Liver (tissue), 8 donors: ENCODE measurements at regions not wholly inside any gene's neighbourhood (a gene's known extent, or its start where the extent isn't known, plus 50 kb on each side); places are given as distances from the start of the nearest gene placed in this dataset.

Experiments
- DNase-seq: peaks from one replicate; pipeline ENCODE4 v3.0.0-alpha.2; 2017; ENCODE audit warnings: low spot score
- H3K27ac ChIP-seq, 2 donors: one replicate each; pipeline ENCODE4 v1.7.0; 2013; ENCODE audit warnings: inconsistent platforms in 2 of 2, low read length in 2 of 2, control low read depth in 1 of 2, low read depth in 1 of 2, mild to moderate bottlenecking in 1 of 2
- H3K27me3 ChIP-seq, 4 donors: one replicate each; pipeline versions ENCODE4 v1.6.1 to v1.7.0; 2013; ENCODE audit warnings: low read length in 3 of 4, inconsistent platforms in 1 of 4, mild to moderate bottlenecking in 1 of 4, moderate library complexity in 1 of 4; ENCODE audit not compliant: control insufficient read depth in 4 of 4, insufficient read depth in 4 of 4
- H3K36me3 ChIP-seq, 4 donors: one replicate each; pipeline versions ENCODE4 v1.6.1 to v1.7.0; 2013; ENCODE audit warnings: low read length in 3 of 4, mild to moderate bottlenecking in 3 of 4, low read depth in 1 of 4, moderate library complexity in 1 of 4; ENCODE audit not compliant: control insufficient read depth in 4 of 4, insufficient read depth in 3 of 4
- H3K4me1 ChIP-seq, 4 donors: one replicate each; pipeline versions ENCODE4 v1.6.1 to v1.7.0; 2013; ENCODE audit warnings: low read length in 3 of 4, mild to moderate bottlenecking in 3 of 4, moderate library complexity in 1 of 4; ENCODE audit not compliant: control insufficient read depth in 4 of 4, insufficient read depth in 4 of 4
- H3K4me3 ChIP-seq, 3 donors: one replicate each; pipeline versions ENCODE4 v1.6.1 to v1.7.0; 2013; ENCODE audit warnings: low read length in 3 of 3, control low read depth in 1 of 3, low read depth in 1 of 3, mild to moderate bottlenecking in 1 of 3
- H3K9ac ChIP-seq, 2 donors: one replicate each; pipeline ENCODE4 v1.7.0; 2013; ENCODE audit warnings: low read length in 2 of 2, mild to moderate bottlenecking in 2 of 2, moderate library complexity in 2 of 2, control low read depth in 1 of 2, low read depth in 1 of 2
- H3K9me3 ChIP-seq, 4 donors: one replicate each; pipeline versions ENCODE4 v1.6.1 to v1.7.0; 2013; ENCODE audit warnings: low read length in 3 of 4; ENCODE audit not compliant: control insufficient read depth in 4 of 4
- ATF3 ChIP-seq: IDR thresholded peaks from 2 replicates; pipeline ENCODE4 v1.6.1; 2016; ENCODE audit warnings: antibody characterized with exemption
- CTCF ChIP-seq: fragments of 150-350 bp; IDR thresholded peaks from 2 replicates; pipeline ENCODE4 v1.5.1; 2017; ENCODE audit warnings: improper control_type of control experiment, low read depth, low read length; ENCODE audit not compliant: missing input control
- EGR1 ChIP-seq, 2 donors: IDR thresholded peaks; 2 replicates each; pipeline ENCODE4 v1.6.1; 2016 to 2018; ENCODE audit warnings: antibody characterized with exemption in 2 of 2, low read depth in 2 of 2
- FOXA1 ChIP-seq: IDR thresholded peaks from 2 replicates; pipeline ENCODE4 v1.6.1; 2016; ENCODE audit warnings: antibody characterized with exemption
- FOXA2 ChIP-seq: IDR thresholded peaks from 2 replicates; pipeline ENCODE4 v1.6.1; 2016; ENCODE audit warnings: antibody characterized with exemption
- GABPA ChIP-seq, 2 donors: IDR thresholded peaks in 1 of 2; conservative IDR thresholded peaks in 1 of 2; 2 replicates each; pipeline ENCODE4 v1.6.1; 2016; ENCODE audit warnings: antibody characterized with exemption in 2 of 2, mild to moderate bottlenecking in 1 of 2, moderate library complexity in 1 of 2
- HNF4A ChIP-seq, 2 donors: conservative IDR thresholded peaks; 2 replicates each; pipeline ENCODE4 v1.6.1; 2016; ENCODE audit warnings: antibody characterized with exemption in 2 of 2, mild to moderate bottlenecking in 2 of 2
- HNF4G ChIP-seq: IDR thresholded peaks from 2 replicates; pipeline ENCODE4 v1.6.1; 2016; ENCODE audit warnings: antibody characterized with exemption
- JUND ChIP-seq, 2 donors: IDR thresholded peaks; 2 replicates each; pipeline ENCODE4 v1.6.1; 2016; ENCODE audit warnings: antibody characterized with exemption in 2 of 2
- MAX ChIP-seq: IDR thresholded peaks from 2 replicates; pipeline ENCODE4 v1.6.1; 2016; ENCODE audit warnings: antibody characterized with exemption
- NR2F2 ChIP-seq: IDR thresholded peaks from 2 replicates; pipeline ENCODE4 v1.6.1; 2016; ENCODE audit warnings: antibody characterized with exemption
- RAD21 ChIP-seq, 2 donors: IDR thresholded peaks; 2 replicates each; pipeline ENCODE4 v1.6.1; 2016; ENCODE audit warnings: antibody characterized with exemption in 2 of 2, mild to moderate bottlenecking in 2 of 2
- REST ChIP-seq: IDR thresholded peaks from 2 replicates; pipeline ENCODE4 v1.6.1; 2016; ENCODE audit warnings: antibody characterized with exemption, mild to moderate bottlenecking
- RXRA ChIP-seq, 2 donors: IDR thresholded peaks; 2 replicates each; pipeline ENCODE4 v1.6.1; 2017 to 2018; ENCODE audit warnings: antibody characterized with exemption in 2 of 2, mild to moderate bottlenecking in 1 of 2
- SP1 ChIP-seq: IDR thresholded peaks from 2 replicates; pipeline ENCODE4 v1.6.1; 2018; ENCODE audit warnings: antibody characterized with exemption, mild to moderate bottlenecking
- TAF1 ChIP-seq: conservative IDR thresholded peaks from 2 replicates; pipeline ENCODE4 v1.6.1; 2016; ENCODE audit warnings: antibody characterized with exemption, mild to moderate bottlenecking
- ZBTB33 ChIP-seq: IDR thresholded peaks from 2 replicates; pipeline ENCODE4 v1.6.1; 2016; ENCODE audit warnings: antibody characterized with exemption
- WGBS: extraction: QIAGEN DNeasy Blood & Tissue Kit; methylation state at CpG from one replicate; pipeline ENCODE4 v1.1.7; 2013; 5-methylcytosine and 5-hydroxymethylcytosine counted together
- donor health status: healthy.
- donor health status: healthy.
- donor health status: healthy.
- donor health status: healthy.
- donor health status: healthy.

GRCh38 chr1:118688891-118689290, 299.3 kb downstream of the TBX15 start:
- no peak for DNase-seq
- no peak overlapping the region for H3K27ac ChIP-seq
- no peak overlapping the region for H3K4me3 ChIP-seq
- H3K9me3 ChIP-seq: no peaks in the 10 kb centered on the region
- H3K9ac ChIP-seq: no peak overlapping the region
- H3K36me3 ChIP-seq: no peaks in the 10 kb centered on the region
- H3K27me3 ChIP-seq: no peaks in the 10 kb centered on the region
- 47% methylated on average over 2 of the region's 2 CpGs for WGBS
- TF ChIP-seq HNF4G (no peak), MAX (no peak), NR2F2 (no peak), CTCF (no peak), HNF4A (conservative IDR thresholded peaks at IDR 0.05) (no peak), TAF1 (no peak), EGR1 (IDR thresholded peaks at IDR 0.05; ENCODE audit: low read depth in 2 of 2) (no peak), RXRA (IDR thresholded peaks at IDR 0.05) (no peak), REST (no peak), GABPA (IDR thresholded peaks at IDR 0.05 in 1 of 2, conservative IDR thresholded peaks at IDR 0.05 in 1 of 2) (no peak), ZBTB33 (no peak), SP1 (no peak), JUND (IDR thresholded peaks at IDR 0.05) (no peak), RAD21 (IDR thresholded peaks at IDR 0.05) (no peak)
- H3K4me1 ChIP-seq: no peaks in the 10 kb centered on the region

GRCh38 chr1:118661769-118662320, 326.3 kb downstream of the TBX15 start:
- Histone ChIP-seq H3K27ac (no peak overlapping the region), H3K27me3 (peaks cover 0 to 2% (median 0%) of the 10 kb centered on the region in 4 donors), H3K9me3 (peaks cover 0 to 2% (median 0%) of the 10 kb centered on the region in 4 donors), H3K4me3 (no peak overlapping the region), H3K4me1 (no peaks in the 10 kb centered on the region), H3K9ac (no peak overlapping the region), H3K36me3 (no peaks in the 10 kb centered on the region)
- no peak for DNase-seq
- 58% methylated on average over 2 of the region's 2 CpGs for WGBS
- no peak for TF ChIP-seq FOXA2
- TF ChIP-seq ATF3: no peak
- no peak for TF ChIP-seq RAD21 (IDR thresholded peaks at IDR 0.05)
- no peak for TF ChIP-seq EGR1 (IDR thresholded peaks at IDR 0.05; ENCODE audit: low read depth in 2 of 2)
- TF ChIP-seq HNF4A (conservative IDR thresholded peaks at IDR 0.05): no peak
- TF ChIP-seq HNF4G: no peak
- no peak for TF ChIP-seq FOXA1
- no peak for TF ChIP-seq TAF1
- TF ChIP-seq GABPA (IDR thresholded peaks at IDR 0.05 in 1 of 2, conservative IDR thresholded peaks at IDR 0.05 in 1 of 2): no peak
